HEK293 (cell line): ENCODE measurements at regions not wholly inside any gene's neighbourhood (a gene's known extent, or its start where the extent isn't known, plus 50 kb on each side); places are given as distances from the start of the nearest gene placed in this dataset.

Experiments used
- CTCF ChIA-PET: fragments of 350-600 bp; formaldehyde crosslinking; extraction: SDS; loops from one replicate; lab custom pipeline; 2021; ENCODE audit warnings: antibody characterized with exemption; lab: Yijun Ruan, JAX
- POLR2A ChIA-PET: fragments of 300-600 bp; formaldehyde crosslinking; extraction: SDS; loops from one replicate; lab custom pipeline; 2020; ENCODE audit warnings: antibody characterized with exemption, inconsistent platforms; lab: Yijun Ruan, JAX
- H3K27ac ChIP-seq: fragments of 200-500 bp; sonication (Bioruptor generic); 2 replicates; pipeline ENCODE4 v1.5.1; 2014; ENCODE audit warnings: low read depth, low read length, control low read depth, inconsistent platforms; ENCODE audit errors: extremely low read depth
- H3K36me3 ChIP-seq, 2 experiments: fragments of 200-500 bp in 1 of 2; sonication (Bioruptor generic) in 1 of 2; 1 replicate in 1 of 2; 2 replicates in 1 of 2; pipeline ENCODE4 v1.5.1; 2014 to 2017; ENCODE audit warnings: inconsistent platforms in 2 of 2, low read length in 2 of 2; ENCODE audit not compliant: control insufficient read depth in 2 of 2, insufficient read depth in 1 of 2
- H3K4me1 ChIP-seq: fragments of 200-500 bp; sonication (Bioruptor generic); 2 replicates; pipeline ENCODE4 v1.5.1; 2014; ENCODE audit warnings: mild to moderate bottlenecking, low read length, inconsistent platforms; ENCODE audit not compliant: control insufficient read depth, insufficient read depth
- H3K4me3 ChIP-seq: 2 replicates; pipeline ENCODE4 v1.5.1; 2011; ENCODE audit warnings: low read depth, mild to moderate bottlenecking, control low read depth, low read length, moderate library complexity
- H3K9me3 ChIP-seq: fragments of 200-500 bp; sonication (Bioruptor generic); 2 replicates; pipeline ENCODE4 v1.5.1; 2014; ENCODE audit warnings: low read depth, low read length, inconsistent platforms; ENCODE audit not compliant: control insufficient read depth, insufficient read depth
- KLF1 ChIP-seq: fragments of 450-650 bp; formaldehyde crosslinking; IDR thresholded peaks from 2 replicates; pipeline ENCODE4 v1.5.1; 2016; ENCODE audit warnings: missing biosample characterization, missing genetic modification characterization
- SCRT2 ChIP-seq: fragments of 450-650 bp; formaldehyde crosslinking; IDR thresholded peaks from 2 replicates; pipeline ENCODE4 v1.5.1; 2016; ENCODE audit warnings: missing biosample characterization, missing genetic modification characterization
- SETDB1 ChIP-seq: IDR thresholded peaks from one replicate; pipeline ENCODE4 v1.6.1; 2017; ENCODE audit warnings: mild to moderate bottlenecking, low read length, moderate library complexity, mixed read lengths; ENCODE audit not compliant: insufficient read length
- SP7 ChIP-seq: fragments of 450-650 bp; formaldehyde crosslinking; IDR thresholded peaks from 2 replicates; pipeline ENCODE4 v1.5.1; 2016; ENCODE audit warnings: missing biosample characterization, missing genetic modification characterization
- ZBTB17 ChIP-seq: fragments of 450-650 bp; formaldehyde crosslinking; IDR thresholded peaks from 2 replicates; pipeline ENCODE4 v1.5.1; 2016; ENCODE audit warnings: missing biosample characterization, missing genetic modification characterization
- ZNF114 ChIP-seq: fragments of 450-650 bp; formaldehyde crosslinking; IDR thresholded peaks from 2 replicates; pipeline ENCODE4 v1.5.0; 2017; ENCODE audit warnings: missing biosample characterization, missing genetic modification characterization
- ZNF214 ChIP-seq: fragments of 450-650 bp; formaldehyde crosslinking; IDR thresholded peaks from 2 replicates; pipeline ENCODE4 v1.5.1; 2017; ENCODE audit warnings: missing biosample characterization, mild to moderate bottlenecking, missing genetic modification characterization, borderline replicate concordance
- ZNF248 ChIP-seq: fragments of 450-650 bp; formaldehyde crosslinking; IDR thresholded peaks from 2 replicates; pipeline ENCODE4 v1.5.1; 2017; ENCODE audit warnings: missing biosample characterization, missing genetic modification characterization
- ZNF324 ChIP-seq: fragments of 450-650 bp; formaldehyde crosslinking; IDR thresholded peaks from 2 replicates; pipeline ENCODE4 v1.5.1; 2016; ENCODE audit warnings: missing biosample characterization, missing genetic modification characterization
- ZNF416 ChIP-seq: fragments of 450-650 bp; formaldehyde crosslinking; IDR thresholded peaks from 2 replicates; pipeline ENCODE4 v1.5.1; 2016; ENCODE audit warnings: missing biosample characterization, missing genetic modification characterization
- ZNF426 ChIP-seq: fragments of 450-650 bp; formaldehyde crosslinking; IDR thresholded peaks from 2 replicates; pipeline ENCODE4 v1.5.1; 2017; ENCODE audit warnings: missing biosample characterization, missing genetic modification characterization, mild to moderate bottlenecking, inconsistent platforms, moderate library complexity
- ZNF473 ChIP-seq: fragments of 450-650 bp; formaldehyde crosslinking; IDR thresholded peaks from 2 replicates; pipeline ENCODE4 v1.5.1; 2017; ENCODE audit warnings: missing biosample characterization, missing genetic modification characterization
- ZNF488 ChIP-seq: fragments of 450-650 bp; formaldehyde crosslinking; IDR thresholded peaks from 2 replicates; pipeline ENCODE4 v1.5.1; 2016; ENCODE audit warnings: missing biosample characterization, missing genetic modification characterization
- ZNF514 ChIP-seq: fragments of 450-650 bp; formaldehyde crosslinking; IDR thresholded peaks from 2 replicates; pipeline ENCODE4 v1.5.1; 2016; ENCODE audit warnings: missing biosample characterization, missing genetic modification characterization
- ZNF529 ChIP-seq: fragments of 450-650 bp; formaldehyde crosslinking; IDR thresholded peaks from 2 replicates; pipeline ENCODE4 v1.5.1; 2017; ENCODE audit warnings: missing genetic modification characterization, missing biosample characterization; ENCODE audit not compliant: insufficient replicate concordance
- ZNF629 ChIP-seq: fragments of 450-650 bp; formaldehyde crosslinking; IDR thresholded peaks from 2 replicates; pipeline ENCODE4 v1.5.1; 2017; ENCODE audit warnings: missing biosample characterization, missing genetic modification characterization
- ZNF658 ChIP-seq: fragments of 450-650 bp; formaldehyde crosslinking; IDR thresholded peaks from 2 replicates; pipeline ENCODE4; 2016; ENCODE audit warnings: missing biosample characterization, missing genetic modification characterization
- ZNF701 ChIP-seq: fragments of 450-650 bp; formaldehyde crosslinking; IDR thresholded peaks from 2 replicates; pipeline ENCODE4 v1.5.1; 2016; ENCODE audit warnings: missing biosample characterization, missing genetic modification characterization
- ZNF792 ChIP-seq: fragments of 450-650 bp; formaldehyde crosslinking; IDR thresholded peaks from 2 replicates; pipeline ENCODE4 v1.5.1; 2016; ENCODE audit warnings: missing biosample characterization, missing genetic modification characterization
- ZNF837 ChIP-seq: fragments of 450-650 bp; formaldehyde crosslinking; IDR thresholded peaks from 2 replicates; pipeline ENCODE4 v1.5.1; 2016; ENCODE audit warnings: missing biosample characterization, missing genetic modification characterization
- ZNF843 ChIP-seq: fragments of 450-650 bp; formaldehyde crosslinking; IDR thresholded peaks from 2 replicates; pipeline ENCODE4 v1.5.1; 2016; ENCODE audit warnings: missing biosample characterization, missing genetic modification characterization
- ZSCAN18 ChIP-seq: fragments of 450-650 bp; formaldehyde crosslinking; IDR thresholded peaks from 2 replicates; pipeline ENCODE4 v1.5.1; 2016; ENCODE audit warnings: missing biosample characterization, missing genetic modification characterization
- TF ChIP-seq, protein P1 (sequence below): fragments of 450-650 bp; formaldehyde crosslinking; IDR thresholded peaks from 2 replicates; pipeline ENCODE4 v1.5.1; 2016; ENCODE audit warnings: missing biosample characterization, missing genetic modification characterization

DNA sequence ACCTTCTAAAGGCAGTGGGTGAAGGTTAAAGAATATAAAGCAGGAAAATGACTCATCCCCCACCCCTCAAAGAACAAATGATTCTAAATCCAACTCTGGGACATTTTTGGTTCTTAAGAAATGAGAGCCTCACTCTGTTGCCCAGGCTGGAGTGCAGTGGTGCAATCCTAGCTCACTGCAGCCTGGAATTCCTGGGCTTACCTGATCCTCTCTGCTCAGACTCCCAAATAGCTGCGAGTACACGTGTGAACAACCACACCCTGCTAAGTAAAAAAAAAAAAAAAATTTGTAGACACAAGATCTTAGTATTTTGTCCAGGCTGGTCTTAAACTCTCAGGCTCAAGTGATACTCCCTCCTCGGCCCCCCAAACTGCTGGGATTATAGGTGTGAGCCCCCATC is 298.8 kb upstream of the MAF start:
- no peak for TF ChIP-seq ZNF837
- TF ChIP-seq ZNF843 (tag by site-specific recombination) = no peak
- no peak for TF ChIP-seq ZNF324
- no peak for TF ChIP-seq ZNF658 (tag by site-specific recombination)
- H3K4me3 ChIP-seq = no peak overlapping the region
- no peaks in the 10 kb centered on the region for H3K36me3 ChIP-seq
- H3K27ac ChIP-seq = no peak overlapping the region
- no peaks in the 10 kb centered on the region for H3K4me1 ChIP-seq
- ChIA-PET CTCF (no interaction called here), POLR2A (no interaction called here)
- no peaks in the 10 kb centered on the region for H3K9me3 ChIP-seq

- ChIA-PET CTCF (no interaction called here), POLR2A (no interaction called here)
- no peak overlapping the region for H3K27ac ChIP-seq
- H3K36me3 ChIP-seq = no peaks in the 10 kb centered on the region
- TF ChIP-seq ZNF488 (no peak), ZNF529 (tag by site-specific recombination) (no peak), ZNF514 (tag by site-specific recombination) (no peak), ZNF114 (tag by site-specific recombination) (no peak), ZSCAN18 (tag by site-specific recombination) (no peak), ZNF792 (tag by site-specific recombination) (no peak), SCRT2 (no peak), ZBTB17 (tag by site-specific recombination) (no peak), KLF1 (tag by site-specific recombination) (no peak), ZNF416 (tag by site-specific recombination) (no peak), ZNF248 (tag by site-specific recombination) (no peak), ZNF473 (tag by site-specific recombination) (no peak), SP7 (tag by site-specific recombination) (no peak), ZNF701 (tag by site-specific recombination) (no peak), ZNF426 (tag by site-specific recombination) (no peak), SETDB1 (no peak), ZNF629 (tag by site-specific recombination) (no peak), ZNF837 (no peak), ZNF214 (tag by site-specific recombination) (no peak)
- TF ChIP-seq, protein P1, sequence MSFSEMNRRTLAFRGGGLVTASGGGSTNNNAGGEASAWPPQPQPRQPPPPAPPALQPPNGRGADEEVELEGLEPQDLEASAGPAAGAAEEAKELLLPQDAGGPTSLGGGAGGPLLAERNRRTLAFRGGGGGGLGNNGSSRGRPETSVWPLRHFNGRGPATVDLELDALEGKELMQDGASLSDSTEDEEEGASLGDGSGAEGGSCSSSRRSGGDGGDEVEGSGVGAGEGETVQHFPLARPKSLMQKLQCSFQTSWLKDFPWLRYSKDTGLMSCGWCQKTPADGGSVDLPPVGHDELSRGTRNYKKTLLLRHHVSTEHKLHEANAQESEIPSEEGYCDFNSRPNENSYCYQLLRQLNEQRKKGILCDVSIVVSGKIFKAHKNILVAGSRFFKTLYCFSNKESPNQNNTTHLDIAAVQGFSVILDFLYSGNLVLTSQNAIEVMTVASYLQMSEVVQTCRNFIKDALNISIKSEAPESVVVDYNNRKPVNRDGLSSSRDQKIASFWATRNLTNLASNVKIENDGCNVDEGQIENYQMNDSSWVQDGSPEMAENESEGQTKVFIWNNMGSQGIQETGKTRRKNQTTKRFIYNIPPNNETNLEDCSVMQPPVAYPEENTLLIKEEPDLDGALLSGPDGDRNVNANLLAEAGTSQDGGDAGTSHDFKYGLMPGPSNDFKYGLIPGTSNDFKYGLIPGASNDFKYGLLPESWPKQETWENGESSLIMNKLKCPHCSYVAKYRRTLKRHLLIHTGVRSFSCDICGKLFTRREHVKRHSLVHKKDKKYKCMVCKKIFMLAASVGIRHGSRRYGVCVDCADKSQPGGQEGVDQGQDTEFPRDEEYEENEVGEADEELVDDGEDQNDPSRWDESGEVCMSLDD (tag by site-specific recombination) = no peak
- no peaks in the 10 kb centered on the region for H3K4me1 ChIP-seq
- H3K9me3 ChIP-seq = no peaks in the 10 kb centered on the region
- no peak overlapping the region for H3K4me3 ChIP-seq
These were observed 298.2 kb upstream of the MAF start for GRCh38 chr16:79898703-79899102.
